Muscle of leg (tissue), 3 donors: ENCODE measurements at regions not wholly inside any gene's neighbourhood (a gene's known extent, or its start where the extent isn't known, plus 50 kb on each side); places are given as distances from the start of the nearest gene placed in this dataset.

Experiments used
- DNase-seq: peaks from one replicate; pipeline ENCODE4 v3.0.0; 2013
- H3K27ac ChIP-seq: one replicate; pipeline ENCODE4 v1.5.1; 2013; ENCODE audit warnings: mild to moderate bottlenecking, low read length, control low read depth
- H3K27me3 ChIP-seq: one replicate; pipeline ENCODE4 v1.6.1; 2013; ENCODE audit warnings: low read length; ENCODE audit not compliant: control insufficient read depth, insufficient read depth
- H3K36me3 ChIP-seq: one replicate; pipeline ENCODE4 v1.6.1; 2013; ENCODE audit warnings: low read length; ENCODE audit not compliant: control insufficient read depth, insufficient read depth
- H3K4me1 ChIP-seq: one replicate; pipeline ENCODE4 v1.6.1; 2013; ENCODE audit warnings: low read length; ENCODE audit not compliant: control insufficient read depth, insufficient read depth
- H3K4me3 ChIP-seq: one replicate; pipeline ENCODE4 v1.5.1; 2013; ENCODE audit warnings: low read length, control low read depth
- H3K9me3 ChIP-seq: replicated peaks from 2 replicates; pipeline ENCODE4 v1.6.1; 2013; ENCODE audit warnings: low read depth, low read length; ENCODE audit not compliant: control insufficient read depth
- WGBS: methylation state at CpG from one replicate; pipeline ENCODE4 v1.1.5; 2013; ENCODE audit warnings: missing lambda C conversion rate; ENCODE audit not compliant: insufficient coverage; 5-methylcytosine and 5-hydroxymethylcytosine counted together

DNA sequence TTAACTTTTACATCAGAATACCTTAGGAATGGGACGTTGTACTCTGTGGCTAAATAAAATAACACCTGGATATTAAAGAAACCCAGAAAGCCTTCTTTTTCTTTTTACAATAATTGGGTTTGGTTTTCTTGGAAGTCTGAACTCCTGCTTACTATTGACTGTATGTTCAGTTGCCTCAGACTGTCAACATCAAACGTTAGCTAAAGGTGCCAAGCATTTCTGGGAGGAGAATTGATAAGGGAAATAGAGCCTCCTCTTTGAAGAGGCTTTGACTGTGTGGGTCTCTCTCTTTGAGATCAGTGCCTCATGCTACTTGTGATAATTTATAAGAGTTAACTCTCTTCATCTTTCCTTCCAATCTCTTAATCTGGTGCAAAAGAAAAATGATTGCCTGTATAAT is 224.7 kb upstream of the BMPER start:
- Histone ChIP-seq H3K4me1 (peaks cover 10% of the 10 kb centered on the region), H3K4me3 (no peak overlapping the region), H3K27ac (no peak overlapping the region), H3K36me3 (no peaks in the 10 kb centered on the region), H3K27me3 (no peaks in the 10 kb centered on the region), H3K9me3 (peaks cover 8% of the 10 kb centered on the region)
- WGBS = no CpG with 5 or more reads among the region's 2 CpGs
- DNase-seq = no peak

DNA sequence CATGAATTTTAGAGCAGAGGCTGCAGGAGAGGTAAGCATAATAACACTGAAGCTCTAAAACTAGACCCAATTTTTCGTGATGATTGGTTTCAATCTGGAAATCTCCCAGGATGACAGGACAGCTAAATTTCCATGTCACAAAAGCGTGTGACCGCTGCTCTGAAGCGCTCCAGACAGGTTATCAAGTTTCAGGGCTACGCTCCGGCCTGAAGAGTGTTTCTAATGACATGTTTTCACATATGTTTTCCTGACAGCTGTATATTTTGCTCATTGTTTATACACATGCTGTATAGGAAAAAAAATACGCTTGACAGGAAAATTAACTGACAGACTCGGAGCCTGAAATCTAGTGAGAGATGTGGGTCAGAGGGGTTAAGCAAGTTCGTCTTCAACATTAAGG is 219.8 kb upstream of the BMPER start:
- peaks cover 15% of the 10 kb centered on the region for H3K4me1 ChIP-seq
- H3K36me3 ChIP-seq = no peaks in the 10 kb centered on the region
- H3K27ac ChIP-seq = peak overlapping the region; percentile 10
- no peaks in the 10 kb centered on the region for H3K27me3 ChIP-seq
- H3K9me3 ChIP-seq = no peaks in the 10 kb centered on the region
- DNase-seq = peak; percentile 37
- H3K4me3 ChIP-seq = no peak overlapping the region
- 64% methylated on average over 3 of the region's 9 CpGs for WGBS

DNA sequence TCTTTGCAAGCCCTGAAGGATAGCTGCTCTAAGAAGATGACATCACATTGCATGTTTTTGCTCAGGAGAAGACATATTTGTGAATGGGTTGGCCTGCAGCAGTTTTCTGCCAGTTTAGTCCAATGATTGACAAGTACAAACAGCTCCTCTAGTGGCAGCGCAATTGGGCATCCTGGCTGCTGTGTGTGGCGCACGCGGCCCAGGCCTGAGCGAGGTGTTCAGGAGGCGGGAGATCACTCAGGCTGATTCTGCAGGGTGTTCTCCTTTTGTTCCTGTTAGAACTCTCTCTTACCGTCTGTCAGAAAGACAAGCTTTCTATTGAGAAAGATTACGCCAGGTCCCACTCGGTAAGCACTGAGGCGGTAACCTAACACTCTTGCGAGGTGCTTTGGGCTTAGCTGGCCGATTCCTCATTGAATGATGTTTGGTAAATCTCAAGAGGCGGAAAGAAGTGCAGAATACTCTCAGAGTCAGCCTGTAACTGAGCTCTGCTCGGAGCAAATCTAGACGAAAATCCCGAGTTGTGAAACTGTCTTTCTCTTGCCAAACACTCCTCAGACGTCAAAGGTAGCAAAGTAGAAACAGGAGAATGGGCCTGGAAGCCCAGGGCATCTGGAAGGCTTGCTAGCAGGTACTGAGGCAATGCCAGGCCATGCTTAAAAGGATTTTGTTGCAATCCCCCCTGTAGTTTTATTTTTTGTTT is 219.2 kb upstream of the BMPER start:
- 49% methylated on average over 16 of the region's 17 CpGs for WGBS

DNA sequence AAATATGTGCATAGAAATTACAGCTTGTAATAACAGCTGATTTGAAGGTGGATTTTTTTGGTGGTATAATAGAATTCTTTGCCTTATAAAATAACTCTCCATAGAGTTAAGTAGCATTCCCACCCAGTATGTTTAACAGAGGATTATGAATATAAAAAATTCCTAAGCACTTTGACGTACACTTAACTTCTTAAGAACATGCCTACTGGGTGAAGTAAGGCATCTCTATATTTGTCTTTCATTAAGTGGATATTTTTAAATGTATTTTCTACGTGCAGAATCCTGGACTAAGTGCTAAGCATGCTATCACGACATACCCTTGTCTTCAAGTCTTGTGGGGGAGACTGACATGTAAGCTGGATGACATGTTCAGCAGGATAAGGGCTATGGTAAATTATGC is 217.7 kb upstream of the BMPER start:
- WGBS = no CpG with 5 or more reads among the region's 3 CpGs
- no peak for DNase-seq
- Histone ChIP-seq H3K36me3 (no peaks in the 10 kb centered on the region), H3K27me3 (no peaks in the 10 kb centered on the region), H3K9me3 (no peaks in the 10 kb centered on the region), H3K4me3 (no peak overlapping the region), H3K4me1 (peaks cover 15% of the 10 kb centered on the region), H3K27ac (no peak overlapping the region)

More for the DNA sequence above, 219.2 kb upstream of the BMPER start:
- H3K27me3 ChIP-seq = no peaks in the 10 kb centered on the region
- peak; percentile 45 for DNase-seq
- H3K9me3 ChIP-seq = no peaks in the 10 kb centered on the region
- no peak overlapping the region for H3K4me3 ChIP-seq
- peak overlapping the region; percentile 10 for H3K27ac ChIP-seq
- H3K36me3 ChIP-seq = no peaks in the 10 kb centered on the region
- H3K4me1 ChIP-seq = peaks cover 15% of the 10 kb centered on the region

DNA sequence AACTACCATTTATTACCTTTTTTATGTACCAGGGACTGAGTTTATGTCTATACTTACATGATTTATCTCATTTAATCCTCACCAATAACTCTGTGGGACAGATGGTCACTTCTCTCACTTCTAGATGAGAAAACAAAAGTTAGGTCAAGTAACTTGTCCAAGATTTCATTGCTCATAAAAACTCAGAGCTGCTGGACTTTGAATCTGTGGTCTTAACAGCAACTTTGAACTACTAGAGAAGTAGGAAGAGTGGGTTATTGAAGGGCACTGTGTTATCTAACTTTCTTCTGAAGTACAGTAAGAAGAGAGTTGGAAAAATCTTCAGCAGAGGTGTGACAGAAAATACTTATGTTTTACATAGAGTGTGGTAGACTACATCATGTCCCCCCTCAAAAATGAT is 214.2 kb upstream of the BMPER start:
- Histone ChIP-seq H3K4me1 (peaks cover 2% of the 10 kb centered on the region), H3K36me3 (no peaks in the 10 kb centered on the region), H3K27ac (no peak overlapping the region), H3K9me3 (no peaks in the 10 kb centered on the region), H3K4me3 (no peak overlapping the region), H3K27me3 (no peaks in the 10 kb centered on the region)
- DNase-seq = no peak

DNA sequence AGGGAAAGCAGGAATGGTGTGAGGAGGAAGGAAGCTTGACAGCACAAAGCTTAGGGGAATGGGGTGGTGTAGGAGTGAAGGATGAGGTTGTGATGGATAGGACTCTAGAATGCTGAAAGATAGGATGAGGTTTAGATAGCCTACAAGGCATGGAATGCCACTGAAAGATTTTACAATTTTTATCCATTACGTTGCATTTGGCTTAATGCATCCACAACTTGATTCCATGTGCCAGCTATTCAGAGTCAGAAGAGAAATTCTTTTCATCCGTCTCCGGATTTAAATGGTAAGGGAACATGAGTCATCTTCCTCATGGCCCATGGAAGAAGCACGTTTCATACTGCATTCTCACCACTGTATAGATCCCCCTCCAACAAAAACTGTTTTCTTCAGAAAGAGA is 212.4 kb upstream of the BMPER start:
- no peaks in the 10 kb centered on the region for H3K4me1 ChIP-seq
- H3K4me3 ChIP-seq = no peak overlapping the region
- no peaks in the 10 kb centered on the region for H3K9me3 ChIP-seq
- peak; percentile 37 for DNase-seq
- H3K36me3 ChIP-seq = no peaks in the 10 kb centered on the region
- no peaks in the 10 kb centered on the region for H3K27me3 ChIP-seq
- WGBS = no CpG with 5 or more reads among the region's 4 CpGs
- no peak overlapping the region for H3K27ac ChIP-seq

DNA sequence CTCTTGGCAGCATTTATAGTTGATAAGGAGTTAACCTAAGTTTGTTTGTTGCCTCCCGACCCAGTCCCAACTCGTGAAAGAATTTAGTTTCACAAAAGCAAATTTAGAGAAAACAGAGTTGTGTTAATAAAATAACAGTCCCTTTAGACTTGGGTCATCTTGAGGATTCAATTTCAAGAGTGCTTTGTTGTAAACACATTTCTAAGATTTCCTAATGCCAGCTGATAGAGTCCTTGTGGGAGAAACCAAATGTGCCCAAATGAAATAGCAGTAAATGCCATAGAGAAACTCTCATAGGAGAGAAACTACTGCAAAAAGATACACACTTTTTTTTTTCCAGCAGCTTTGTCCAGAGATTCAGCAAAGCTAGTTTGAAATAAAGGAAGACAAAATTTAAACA is 211.3 kb upstream of the BMPER start:
- Histone ChIP-seq H3K27me3 (no peaks in the 10 kb centered on the region), H3K4me3 (no peak overlapping the region), H3K27ac (no peak overlapping the region), H3K9me3 (no peaks in the 10 kb centered on the region), H3K4me1 (no peaks in the 10 kb centered on the region), H3K36me3 (no peaks in the 10 kb centered on the region)
- no peak for DNase-seq
- no CpG with 5 or more reads among the region's 2 CpGs for WGBS

DNA sequence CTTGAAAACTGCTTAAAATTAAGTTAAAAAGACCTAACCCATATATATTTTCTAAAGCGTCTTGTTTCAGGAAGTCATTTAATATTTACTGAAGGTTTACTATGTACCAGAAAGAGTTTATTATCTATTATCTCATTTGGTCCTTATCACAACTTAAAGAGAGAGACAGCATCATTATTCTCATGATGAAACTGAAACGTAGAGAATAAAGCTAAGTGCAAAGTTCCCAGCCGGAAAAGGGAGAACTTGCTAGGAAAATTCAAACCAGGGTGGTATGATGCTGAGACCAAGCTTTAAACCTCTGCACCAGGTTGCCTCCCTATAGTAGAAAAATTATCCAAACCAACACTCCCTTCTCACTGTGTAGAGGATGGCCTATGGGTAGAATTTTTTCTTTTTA is 207.7 kb upstream of the BMPER start:
- whole genome bisulfite sequencing = no CpG with 5 or more reads among the region's 3 CpGs
- H3K27ac ChIP-seq = no peak overlapping the region
- no peak for DNase-seq
- H3K4me3 ChIP-seq = no peak overlapping the region
- no peaks in the 10 kb centered on the region for H3K36me3 ChIP-seq
- peaks cover 14% of the 10 kb centered on the region for H3K9me3 ChIP-seq
- H3K27me3 ChIP-seq = no peaks in the 10 kb centered on the region
- no peaks in the 10 kb centered on the region for H3K4me1 ChIP-seq

DNA sequence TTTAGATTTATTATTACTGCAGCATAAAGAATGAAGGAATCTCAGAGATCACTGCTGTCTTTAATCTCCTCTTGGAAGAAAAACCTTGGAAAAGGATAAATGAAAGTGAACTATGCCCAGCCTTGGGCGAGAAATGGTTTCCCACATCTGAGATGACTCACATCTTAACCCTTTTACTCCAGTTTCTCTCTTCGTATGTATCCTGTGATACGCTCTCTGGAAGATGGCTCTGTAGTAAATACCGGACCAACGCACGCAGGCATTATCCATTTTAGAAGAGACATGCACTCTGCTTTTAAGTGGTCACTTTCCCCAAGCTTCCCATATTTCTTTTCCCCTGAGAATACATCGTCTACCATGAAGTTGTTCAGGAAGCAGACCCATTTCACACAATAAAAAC is 207.3 kb upstream of the BMPER start:
- H3K4me3 ChIP-seq = no peak overlapping the region
- DNase-seq = no peak
- H3K36me3 ChIP-seq = no peaks in the 10 kb centered on the region
- H3K27me3 ChIP-seq = no peaks in the 10 kb centered on the region
- peaks cover 14% of the 10 kb centered on the region for H3K9me3 ChIP-seq
- WGBS = no CpG with 5 or more reads among the region's 7 CpGs
- no peaks in the 10 kb centered on the region for H3K4me1 ChIP-seq
- H3K27ac ChIP-seq = no peak overlapping the region

DNA sequence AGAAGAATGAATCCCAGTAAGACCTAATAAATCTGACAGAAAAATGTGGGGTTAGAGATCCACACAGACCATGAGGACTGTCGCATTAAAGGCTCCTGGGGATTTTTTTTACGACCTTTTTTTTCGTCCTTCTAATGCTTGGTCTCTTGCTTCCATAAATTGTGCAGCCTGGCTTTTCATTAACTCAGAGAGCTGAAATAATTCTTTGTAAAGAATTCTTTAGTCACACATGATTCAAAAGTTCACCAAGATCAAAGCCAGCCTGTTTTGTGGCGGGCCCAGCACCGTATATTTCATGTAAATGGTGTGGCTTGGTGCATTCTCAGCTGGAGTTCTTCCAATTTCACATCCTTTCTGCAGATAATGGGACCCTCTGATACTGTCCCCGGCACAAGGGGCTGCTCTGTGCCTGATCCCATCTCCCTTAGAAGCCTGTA is 206.6 kb upstream of the BMPER start:
- Histone ChIP-seq H3K4me3 (no peak overlapping the region), H3K36me3 (no peaks in the 10 kb centered on the region), H3K9me3 (peaks cover 14% of the 10 kb centered on the region), H3K27me3 (no peaks in the 10 kb centered on the region), H3K27ac (no peak overlapping the region), H3K4me1 (no peaks in the 10 kb centered on the region)
- 62% methylated on average over 2 of the region's 6 CpGs for WGBS
- DNase-seq = no peak
